WTC11 (cell line): ENCODE measurements at regions not wholly inside any gene's neighbourhood (a gene's known extent, or its start where the extent isn't known, plus 50 kb on each side); places are given as distances from the start of the nearest gene placed in this dataset.

Experiments
- ATAC-seq: fragments of 200-7000 bp; cut with Tn5 transposase; 2 replicates; pipeline ENCODE4 v1.10.0; 2021; ENCODE audit warnings: mild to moderate bottlenecking, moderate library complexity
- CTCF ChIA-PET: fragments of 300-600 bp; sonication (Branson Sonifier 250); formaldehyde crosslinking; loops from one replicate; lab custom pipeline; 2021; ENCODE audit warnings: antibody characterized with exemption; lab: Charles Lee
- POLR2A ChIA-PET: fragments of 350-600 bp; sonication (Branson Sonifier 250); formaldehyde crosslinking; loops from one replicate; lab custom pipeline; 2021; ENCODE audit warnings: antibody characterized with exemption; lab: Charles Lee
- DNase-seq: peaks from one replicate; pipeline ENCODE4 v3.0.0; 2021; ENCODE audit warnings: low spot score
- H3K27ac Mint-ChIP-seq: 2 replicates; pipeline ENCODE4 v1.8.0; 2021; ENCODE audit warnings: mixed read lengths
- H3K27me3 Mint-ChIP-seq: 2 replicates; pipeline ENCODE4 v1.8.0; 2021; ENCODE audit warnings: low read depth, mild to moderate bottlenecking, moderate library complexity, mixed read lengths
- H3K36me3 Mint-ChIP-seq: 2 replicates; pipeline ENCODE4 v1.8.0; 2021; ENCODE audit warnings: mixed read lengths
- H3K4me1 Mint-ChIP-seq: 2 replicates; pipeline ENCODE4 v1.8.0; 2022; ENCODE audit warnings: mixed read lengths
- H3K4me3 Mint-ChIP-seq: 2 replicates; pipeline ENCODE4 v1.8.0; 2021; ENCODE audit warnings: mild to moderate bottlenecking, moderate library complexity, mixed read lengths
- H3K9me3 Mint-ChIP-seq: 2 replicates; pipeline ENCODE4 v1.8.0; 2021; ENCODE audit warnings: mixed read lengths
- ARID4B ChIP-seq: sonication (generic); formaldehyde crosslinking; IDR thresholded peaks from 2 replicates; pipeline ENCODE4 v1.8.0; 2023; ENCODE audit warnings: missing genetic modification reagents, mild to moderate bottlenecking, borderline replicate concordance
- ATF3 ChIP-seq: sonication (generic); formaldehyde crosslinking; conservative IDR thresholded peaks from 2 replicates; pipeline ENCODE4 v1.8.1; 2022; ENCODE audit warnings: mild to moderate bottlenecking, missing genetic modification reagents
- CBFB ChIP-seq: sonication (generic); formaldehyde crosslinking; IDR thresholded peaks from 2 replicates; pipeline ENCODE4 v1.8.1; 2022; ENCODE audit warnings: mild to moderate bottlenecking, low read depth, missing genetic modification reagents
- CTCF ChIP-seq: fragments of 200-600 bp; IDR thresholded peaks from 2 replicates; pipeline ENCODE4 v1.8.0; 2022; ENCODE audit warnings: antibody characterized with exemption
- ELF4 ChIP-seq: sonication (generic); formaldehyde crosslinking; IDR thresholded peaks from 2 replicates; pipeline ENCODE4 v1.8.1; 2022; ENCODE audit warnings: low read depth, mild to moderate bottlenecking, moderate library complexity, missing genetic modification reagents
- FOXP4 ChIP-seq: sonication (generic); formaldehyde crosslinking; IDR thresholded peaks from 2 replicates; pipeline ENCODE4 v1.8.0; 2022; ENCODE audit warnings: mild to moderate bottlenecking, missing genetic modification reagents
- GABPB1 ChIP-seq: sonication (generic); formaldehyde crosslinking; IDR thresholded peaks from 2 replicates; pipeline ENCODE4 v1.8.1; 2023; ENCODE audit warnings: mild to moderate bottlenecking, missing genetic modification reagents
- HMGA2 ChIP-seq: fragments of 250-450 bp; sonication (Bioruptor Pico); IDR thresholded peaks from 2 replicates; pipeline ENCODE4 v1.4.0; 2021; ENCODE audit warnings: mild to moderate bottlenecking, moderate library complexity
- IRF1 ChIP-seq: sonication (generic); formaldehyde crosslinking; IDR thresholded peaks from 2 replicates; pipeline ENCODE4 v1.8.0; 2023; ENCODE audit warnings: missing genetic modification reagents
- IRF2 ChIP-seq: sonication (generic); formaldehyde crosslinking; IDR thresholded peaks from 2 replicates; pipeline ENCODE4 v1.8.0; 2022; ENCODE audit warnings: low read depth, missing genetic modification reagents, borderline replicate concordance
- KAT7 ChIP-seq: sonication (generic); formaldehyde crosslinking; IDR thresholded peaks from 2 replicates; pipeline ENCODE4 v1.8.1; 2023; ENCODE audit warnings: missing genetic modification reagents, mild to moderate bottlenecking, borderline replicate concordance
- NFATC4 ChIP-seq: fragments of 250-450 bp; sonication (Bioruptor Pico); IDR thresholded peaks from 2 replicates; pipeline ENCODE4 v1.9.0; 2021; ENCODE audit warnings: mild to moderate bottlenecking
- NR1H2 ChIP-seq: sonication (generic); formaldehyde crosslinking; IDR thresholded peaks from 2 replicates; pipeline ENCODE4 v1.9.0; 2021; ENCODE audit warnings: mild to moderate bottlenecking, moderate library complexity, missing genetic modification reagents
- RELA ChIP-seq: sonication (generic); formaldehyde crosslinking; IDR thresholded peaks from 2 replicates; pipeline ENCODE4 v1.8.1; 2022; ENCODE audit warnings: missing genetic modification reagents, mild to moderate bottlenecking, borderline replicate concordance
- RORB ChIP-seq: fragments of 250-450 bp; sonication (Bioruptor Pico); IDR thresholded peaks from 2 replicates; pipeline ENCODE4 v1.9.0; 2021; ENCODE audit warnings: mild to moderate bottlenecking
- TEAD4 ChIP-seq: sonication (generic); formaldehyde crosslinking; IDR thresholded peaks from 2 replicates; pipeline ENCODE4 v1.8.0; 2022; ENCODE audit warnings: mild to moderate bottlenecking, missing genetic modification reagents
- ZNF138 ChIP-seq: sonication (generic); formaldehyde crosslinking; conservative IDR thresholded peaks from 2 replicates; pipeline ENCODE4 v1.8.1; 2022; ENCODE audit warnings: mild to moderate bottlenecking, moderate library complexity, missing genetic modification reagents
- ZNF423 ChIP-seq: fragments of 250-450 bp; sonication (Bioruptor Pico); IDR thresholded peaks from 2 replicates; pipeline ENCODE4 v2.1.2; 2022; ENCODE audit warnings: mild to moderate bottlenecking, moderate library complexity

- no peak overlapping the region for H3K27ac Mint-ChIP-seq
Measured at GRCh38 chr14:25394791-25395391, 344.9 kb upstream of the STXBP6 start.

GRCh38 chr14:25394356-25394755 is 344.4 kb upstream of the STXBP6 start:
- ATAC-seq (no peak), DNase-seq (no peak)
- no peak overlapping the region; the same call in 1 of the 2 replicates for H3K27ac Mint-ChIP-seq
- no peaks in the 10 kb centered on the region for H3K27me3 Mint-ChIP-seq
- H3K36me3 Mint-ChIP-seq: no peaks in the 10 kb centered on the region
- H3K4me1 Mint-ChIP-seq: peaks cover 20% of the 10 kb centered on the region
- no peaks in the 10 kb centered on the region for H3K9me3 Mint-ChIP-seq
- CTCF ChIA-PET: interaction anchor here (1.6 kb wide), 1 partner anchor 13 kb away, joined by 4 read pairs; no protein-coding TSS in a partner anchor
- POLR2A ChIA-PET: no interaction called here
- H3K4me3 Mint-ChIP-seq: no peak overlapping the region
- TF ChIP-seq ARID4B (CRISPR knock-in tag): no peak
- TF ChIP-seq CBFB (CRISPR knock-in tag): no peak
- TF ChIP-seq RORB (CRISPR knock-in tag): no peak
- no peak for TF ChIP-seq GABPB1 (CRISPR knock-in tag)
- no peak for TF ChIP-seq ZNF423 (CRISPR knock-in tag)
- TF ChIP-seq TEAD4 (CRISPR knock-in tag): no peak
- TF ChIP-seq HMGA2: no peak
- TF ChIP-seq ZNF138: no peak
- no peak for TF ChIP-seq RELA (CRISPR knock-in tag)
- no peak for TF ChIP-seq NFATC4 (CRISPR knock-in tag)
- TF ChIP-seq FOXP4 (CRISPR knock-in tag): no peak
- no peak for TF ChIP-seq CTCF
- no peak for TF ChIP-seq ATF3
- no peak for TF ChIP-seq KAT7 (CRISPR knock-in tag)
- no peak for TF ChIP-seq NR1H2 (CRISPR knock-in tag)

More at GRCh38 chr14:25394791-25395391, 344.9 kb upstream of the STXBP6 start:
- DNase-seq (no peak), ATAC-seq (peak; percentile 30; the same call in 1 of the 2 replicates)
- peaks cover 20% of the 10 kb centered on the region for H3K4me1 Mint-ChIP-seq
- H3K9me3 Mint-ChIP-seq: no peaks in the 10 kb centered on the region
- no peak for TF ChIP-seq IRF2 (CRISPR knock-in tag)
- TF ChIP-seq IRF1: no peak
- no peak for TF ChIP-seq CBFB (CRISPR knock-in tag)
- no peak for TF ChIP-seq ELF4 (CRISPR knock-in tag)
- TF ChIP-seq, all 79 proteins: peak for 0
- ChIA-PET POLR2A (no interaction called here), CTCF (interaction anchor here (1.4 to 1.6 kb wide), 2 partner anchors 12 to 14 kb away, joined by 4 read pairs; no protein-coding TSS in a partner anchor)
- no peaks in the 10 kb centered on the region for H3K36me3 Mint-ChIP-seq
- H3K27me3 Mint-ChIP-seq: no peaks in the 10 kb centered on the region
- H3K4me3 Mint-ChIP-seq: no peak overlapping the region
